Mesenchymal stem cell (in vitro differentiated cells and primary cell): ENCODE measurements at regions not wholly inside any gene's neighbourhood (a gene's known extent, or its start where the extent isn't known, plus 50 kb on each side); places are given as distances from the start of the nearest gene placed in this dataset.

ENCODE experiments used
- DNase-seq: peaks from one replicate; pipeline ENCODE4 v3.0.0-alpha.2; 2013
- H2AFZ ChIP-seq: one replicate; pipeline ENCODE4 v1.6.1; 2013; ENCODE audit warnings: low read depth, mild to moderate bottlenecking, control low read depth, inconsistent platforms, low read length, moderate library complexity
- H2AK5ac ChIP-seq: 2 replicates; pipeline ENCODE4 v1.6.1; 2013; ENCODE audit warnings: low read length, moderate library complexity, mild to moderate bottlenecking, inconsistent platforms; ENCODE audit not compliant: severe bottlenecking
- H2BK120ac ChIP-seq: one replicate; pipeline ENCODE4 v1.6.1; 2013; ENCODE audit warnings: low read depth, mild to moderate bottlenecking, inconsistent platforms, low read length, moderate library complexity
- H2BK12ac ChIP-seq, 2 experiments: one replicate each; pipeline ENCODE4 v1.6.1; 2013; ENCODE audit warnings: inconsistent platforms in 2 of 2, low read length in 2 of 2, mild to moderate bottlenecking in 2 of 2, moderate library complexity in 2 of 2, control low read depth in 1 of 2
- H2BK15ac ChIP-seq: one replicate; pipeline ENCODE4 v1.6.1; 2013; ENCODE audit warnings: mild to moderate bottlenecking, low read depth, inconsistent platforms; ENCODE audit not compliant: poor library complexity, severe bottlenecking
- H2BK5ac ChIP-seq: 2 replicates; pipeline ENCODE4 v1.6.1; 2013; ENCODE audit warnings: low read depth, mild to moderate bottlenecking, low read length, control low read depth, inconsistent platforms; ENCODE audit not compliant: poor library complexity, severe bottlenecking
- H3K14ac ChIP-seq, 2 experiments: one replicate each; pipeline ENCODE4 v1.6.1; 2013; ENCODE audit warnings: inconsistent platforms in 2 of 2, low read length in 2 of 2, control low read depth in 1 of 2, mild to moderate bottlenecking in 1 of 2, moderate library complexity in 1 of 2
- H3K18ac ChIP-seq, 2 experiments: one replicate each; pipeline ENCODE4 v1.6.1; 2013; ENCODE audit warnings: inconsistent platforms in 2 of 2, low read length in 2 of 2, control low read depth in 1 of 2, low read depth in 1 of 2, mild to moderate bottlenecking in 1 of 2
- H3K23ac ChIP-seq, 2 experiments: one replicate each; pipeline ENCODE4 v1.6.1; 2013; ENCODE audit warnings: inconsistent platforms in 2 of 2, low read length in 2 of 2, mild to moderate bottlenecking in 2 of 2, moderate library complexity in 2 of 2, control low read depth in 1 of 2
- H3K27ac ChIP-seq: 2 replicates; pipeline ENCODE4 v1.5.1; 2013; ENCODE audit warnings: mild to moderate bottlenecking, moderate library complexity, low read length, control low read depth, inconsistent platforms; ENCODE audit not compliant: poor library complexity, severe bottlenecking
- H3K27me3 ChIP-seq, 2 experiments: 2 replicates each; pipeline versions ENCODE4 v1.6.1 to v1.7.0; 2013; ENCODE audit warnings: low read length in 2 of 2, mild to moderate bottlenecking in 2 of 2, moderate library complexity in 2 of 2, control low read depth in 1 of 2, inconsistent platforms in 1 of 2; ENCODE audit not compliant: control insufficient read depth in 1 of 2, insufficient read depth in 1 of 2
- H3K36me3 ChIP-seq, 2 experiments: 2 replicates each; pipeline versions ENCODE4 v1.6.1 to v1.7.0; 2013; ENCODE audit warnings: low read length in 2 of 2, control low read depth in 1 of 2, inconsistent platforms in 1 of 2, low read depth in 1 of 2, mild to moderate bottlenecking in 1 of 2; ENCODE audit not compliant: insufficient read depth in 2 of 2, control insufficient read depth in 1 of 2
- H3K4ac ChIP-seq, 2 experiments: one replicate each; pipeline ENCODE4 v1.6.1; 2013; ENCODE audit warnings: inconsistent platforms in 2 of 2, low read length in 2 of 2, mild to moderate bottlenecking in 2 of 2, moderate library complexity in 2 of 2, control low read depth in 1 of 2, low read depth in 1 of 2
- H3K4me1 ChIP-seq: 2 replicates; pipeline ENCODE4 v1.6.1; 2013; ENCODE audit warnings: low read depth, low read length, control low read depth; ENCODE audit not compliant: control insufficient read depth, insufficient read depth
- H3K4me2 ChIP-seq: 2 replicates; pipeline ENCODE4 v1.6.1; 2013; ENCODE audit warnings: low read length, mild to moderate bottlenecking, inconsistent platforms; ENCODE audit not compliant: poor library complexity, severe bottlenecking
- H3K4me3 ChIP-seq, 2 experiments: 2 replicates each; pipeline versions ENCODE4 v1.5.1 to v1.7.0; 2013; ENCODE audit warnings: low read length in 2 of 2, mild to moderate bottlenecking in 2 of 2, control low read depth in 1 of 2, low read depth in 1 of 2; ENCODE audit not compliant: insufficient read depth in 1 of 2
- H3K79me1 ChIP-seq: replicated peaks from 2 replicates; pipeline ENCODE4 v1.6.1; 2013; ENCODE audit warnings: mild to moderate bottlenecking, control low read depth, low read length, inconsistent platforms; ENCODE audit not compliant: poor library complexity, severe bottlenecking
- H3K9ac ChIP-seq: 2 replicates; pipeline ENCODE4 v1.7.0; 2013; ENCODE audit warnings: mild to moderate bottlenecking, low read length, moderate library complexity
- H3K9me3 ChIP-seq: 2 replicates; pipeline ENCODE4 v1.7.0; 2013; ENCODE audit warnings: mild to moderate bottlenecking, low read length; ENCODE audit not compliant: control insufficient read depth
- H4K8ac ChIP-seq: one replicate; pipeline ENCODE4 v1.6.1; 2013; ENCODE audit warnings: inconsistent platforms, mild to moderate bottlenecking, low read length, moderate library complexity
- H4K91ac ChIP-seq: one replicate; pipeline ENCODE4 v1.6.1; 2013; ENCODE audit warnings: mild to moderate bottlenecking, low read length, inconsistent platforms
- WGBS: methylation state at CpG from one replicate; pipeline ENCODE4 v1.1.7; 2013; ENCODE audit warnings: mixed read lengths; 5-methylcytosine and 5-hydroxymethylcytosine counted together

DNA sequence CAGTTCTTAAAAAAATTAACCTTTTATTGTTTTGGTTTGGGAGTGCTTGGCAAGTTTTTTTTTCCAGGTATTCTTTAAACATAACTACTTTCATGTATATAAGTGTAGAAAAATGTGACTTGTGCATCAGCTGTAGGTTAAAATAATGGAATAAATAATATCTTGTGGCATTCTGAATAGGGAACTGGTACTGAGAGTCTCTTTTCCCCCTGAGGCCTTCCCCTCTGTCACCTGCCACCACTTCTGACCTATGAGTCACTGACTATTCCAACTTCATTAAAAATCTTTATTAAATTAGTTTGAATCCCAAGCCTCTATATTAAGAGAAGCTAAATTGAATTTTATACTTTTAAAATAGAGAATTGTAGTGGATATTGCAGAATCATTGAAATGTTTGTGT is 805.7 kb downstream of the METTL15 start:
- Histone ChIP-seq H3K23ac (no peak overlapping the region), H4K91ac (no peak overlapping the region), H2BK15ac (no peak overlapping the region), H3K4me2 (no peak overlapping the region), H4K8ac (no peak overlapping the region), H3K27me3 (no peaks in the 10 kb centered on the region), H3K18ac (no peak overlapping the region), H3K9ac (no peak overlapping the region), H2AFZ (no peak overlapping the region), H3K4me3 (no peak overlapping the region), H2BK120ac (no peak overlapping the region), H3K36me3 (no peaks in the 10 kb centered on the region), H3K79me1 (no peaks in the 10 kb centered on the region), H3K27ac (no peak overlapping the region), H2AK5ac (no peak overlapping the region), H2BK5ac (no peak overlapping the region), H3K4me1 (no peaks in the 10 kb centered on the region), H3K4ac (no peak overlapping the region), H3K14ac (no peak overlapping the region), H3K9me3 (no peaks in the 10 kb centered on the region), H2BK12ac (no peak overlapping the region)
- DNase-seq, result no peak

DNA sequence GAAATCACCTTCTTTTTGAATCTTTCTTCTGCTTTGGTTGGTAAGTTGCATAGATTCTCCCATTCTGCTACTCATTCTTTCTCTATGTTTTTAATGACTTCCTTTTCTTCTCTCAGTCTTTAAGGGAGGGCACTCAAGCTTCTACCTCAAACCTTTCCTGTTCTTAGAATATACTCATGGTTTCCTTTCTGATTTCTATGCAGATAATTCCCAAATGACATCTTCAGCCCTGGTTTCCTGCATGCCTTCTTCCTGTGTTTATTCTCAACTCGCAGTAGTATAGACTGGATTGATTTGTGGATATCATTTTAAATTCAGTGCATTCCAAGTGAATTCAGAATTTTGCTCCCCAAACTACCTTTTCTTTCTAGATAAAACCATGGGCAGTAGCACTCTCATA is 803.6 kb downstream of the METTL15 start:
- Histone ChIP-seq H2BK120ac (no peak overlapping the region), H2AFZ (no peak overlapping the region), H3K4me2 (no peak overlapping the region), H2AK5ac (no peak overlapping the region), H2BK15ac (no peak overlapping the region), H4K8ac (no peak overlapping the region), H2BK12ac (no peak overlapping the region), H4K91ac (no peak overlapping the region), H3K79me1 (no peaks in the 10 kb centered on the region), H3K9ac (no peak overlapping the region), H3K14ac (no peak overlapping the region), H3K36me3 (no peaks in the 10 kb centered on the region), H3K23ac (no peak overlapping the region), H3K9me3 (no peaks in the 10 kb centered on the region), H3K4me3 (no peak overlapping the region), H3K18ac (no peak overlapping the region), H3K4me1 (no peaks in the 10 kb centered on the region), H3K27ac (no peak overlapping the region), H3K27me3 (no peaks in the 10 kb centered on the region), H3K4ac (no peak overlapping the region), H2BK5ac (no peak overlapping the region)
- DNase-seq, result no peak
- whole genome bisulfite sequencing, result no CpG with 5 or more reads among the region's 1 CpG

DNA sequence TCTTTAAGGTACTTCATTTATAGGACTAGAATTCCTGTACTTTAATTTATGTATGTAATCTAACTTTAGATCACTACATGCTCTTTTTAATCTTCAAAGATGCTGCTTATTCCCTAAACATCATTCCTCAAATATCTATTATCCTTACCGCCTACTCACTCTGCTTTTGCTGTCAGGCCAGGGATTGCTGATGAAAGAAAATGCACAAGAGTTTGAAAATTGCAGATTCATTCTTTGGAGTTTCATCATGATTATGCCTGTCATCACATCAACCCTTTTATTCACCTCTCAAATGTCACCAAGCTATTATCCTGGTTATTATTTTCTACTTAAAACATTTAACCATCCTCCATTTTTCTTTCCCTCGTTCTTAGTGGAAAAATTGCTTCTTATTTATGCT is 802.7 kb downstream of the METTL15 start:
- H2BK5ac ChIP-seq, result no peak overlapping the region
- DNase-seq, result no peak
- no peak overlapping the region for H3K4me3 ChIP-seq
- no peak overlapping the region for H3K4me2 ChIP-seq
- H4K8ac ChIP-seq, result no peak overlapping the region
- H2AFZ ChIP-seq, result no peak overlapping the region
- no peaks in the 10 kb centered on the region for H3K9me3 ChIP-seq
- H2AK5ac ChIP-seq, result no peak overlapping the region
- no peak overlapping the region for H2BK12ac ChIP-seq
- no peak overlapping the region for H3K18ac ChIP-seq
- H3K14ac ChIP-seq, result no peak overlapping the region
- H3K79me1 ChIP-seq, result no peaks in the 10 kb centered on the region
- no peak overlapping the region for H3K4ac ChIP-seq
- WGBS, result 93% methylated on average over 1 of the region's 2 CpGs
- no peak overlapping the region for H3K9ac ChIP-seq
- H3K4me1 ChIP-seq, result no peaks in the 10 kb centered on the region
- H3K23ac ChIP-seq, result no peak overlapping the region
- H4K91ac ChIP-seq, result no peak overlapping the region
- no peaks in the 10 kb centered on the region for H3K27me3 ChIP-seq
- H3K36me3 ChIP-seq, result no peaks in the 10 kb centered on the region
- no peak overlapping the region for H2BK120ac ChIP-seq
- no peak overlapping the region for H2BK15ac ChIP-seq
- H3K27ac ChIP-seq, result no peak overlapping the region

DNA sequence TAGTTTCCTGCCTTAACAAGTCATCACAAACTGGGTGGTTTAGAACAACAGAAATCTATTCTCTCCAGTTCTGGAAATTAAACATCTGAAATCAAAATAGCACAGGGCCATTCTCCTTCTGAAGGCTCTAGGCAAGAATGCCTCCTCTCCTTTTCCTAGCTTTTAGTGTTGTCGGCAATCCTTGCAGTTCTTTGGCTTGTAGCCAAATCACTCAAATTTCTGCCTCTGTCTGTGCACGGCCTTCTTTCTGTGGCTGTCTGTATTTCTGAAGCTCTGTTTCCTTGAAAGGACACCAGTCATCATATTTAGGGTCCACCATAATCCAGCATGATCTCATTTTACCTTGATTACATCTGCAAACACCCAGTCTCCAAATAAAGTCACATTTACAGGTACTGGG is 795.5 kb downstream of the METTL15 start:
- Histone ChIP-seq H3K23ac (no peak overlapping the region), H3K4me3 (no peak overlapping the region), H2BK12ac (no peak overlapping the region), H2BK5ac (no peak overlapping the region), H3K27ac (no peak overlapping the region), H2AK5ac (no peak overlapping the region), H3K4me1 (no peaks in the 10 kb centered on the region), H3K27me3 (no peaks in the 10 kb centered on the region), H4K8ac (no peak overlapping the region), H2BK15ac (no peak overlapping the region), H3K4ac (no peak overlapping the region), H3K18ac (no peak overlapping the region), H3K36me3 (no peaks in the 10 kb centered on the region), H3K9ac (no peak overlapping the region), H2BK120ac (no peak overlapping the region), H3K14ac (no peak overlapping the region), H3K79me1 (no peaks in the 10 kb centered on the region), H3K9me3 (no peaks in the 10 kb centered on the region), H3K4me2 (no peak overlapping the region), H4K91ac (no peak overlapping the region), H2AFZ (no peak overlapping the region)
- 72% methylated on average over 2 of the region's 2 CpGs for WGBS
- DNase-seq, result no peak
